Uterus (tissue), 2 donors: ENCODE measurements at regions not wholly inside any gene's neighbourhood (a gene's known extent, or its start where the extent isn't known, plus 50 kb on each side); places are given as distances from the start of the nearest gene placed in this dataset.

ENCODE experiments used
- CTCF ChIP-seq, 4 experiments: fragments of 200-600 bp in 2 of 4; fragments of 450-650 bp in 2 of 4; sonication (generic) in 2 of 4; IDR thresholded peaks; one replicate each; pipeline ENCODE4 v1.5.1; 2016 to 2019; ENCODE audit warnings: antibody characterized with exemption in 4 of 4, mild to moderate bottlenecking in 2 of 4, moderate library complexity in 1 of 4
- POLR2A ChIP-seq, 2 donors: fragments of 450-650 bp; IDR thresholded peaks; one replicate each; pipeline ENCODE4 v1.6.1; 2016; ENCODE audit warnings: antibody characterized with exemption in 2 of 2, mild to moderate bottlenecking in 1 of 2, moderate library complexity in 1 of 2

- TF ChIP-seq CTCF (IDR thresholded peaks at IDR 0.05) (no peak), POLR2A (IDR thresholded peaks at IDR 0.05) (no peak)
Measured at GRCh38 chr10:2592360-2593160, 474.8 kb upstream of the PFKP start.
